ENCODE measurements at regions not wholly inside any gene's neighbourhood (a gene's known extent, or its start where the extent isn't known, plus 50 kb on each side); places are given as distances from the start of the nearest gene placed in this dataset.

DNA sequence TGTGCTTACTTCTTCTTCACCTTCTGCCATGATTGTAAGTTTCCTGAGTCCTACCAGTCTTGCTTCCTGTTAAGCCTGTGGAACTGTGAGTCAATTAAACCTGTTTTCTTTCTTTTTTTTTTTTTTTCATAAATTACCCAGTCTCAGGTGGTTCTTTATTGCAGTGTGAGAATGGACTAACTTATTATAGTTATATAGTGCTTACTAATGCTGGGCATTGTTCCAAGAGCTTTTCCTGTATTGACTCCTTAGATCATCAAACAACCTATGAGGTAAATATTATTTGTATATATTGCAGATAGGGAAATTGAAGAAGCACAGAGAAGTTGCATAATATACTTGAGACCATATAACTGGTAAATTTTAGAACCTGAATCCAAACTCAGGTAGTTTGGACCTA is 98.1 kb downstream of the MBL2 start:
- H2AFZ ChIP-seq (ENCODE audit: control insufficient read depth, low read length), result no peak overlapping the region
- TF ChIP-seq EZH2 (IDR thresholded peaks at IDR 0.05; ENCODE audit: low read length), result no peak
- DNase-seq (ENCODE audit: low read depth, low spot score), result no peak
- H3K9me1 ChIP-seq (ENCODE audit: control insufficient read depth, extremely low read depth, insufficient read depth, low read length), result no peaks in the 10 kb centered on the region
- no peaks in the 10 kb centered on the region for H3K9me3 ChIP-seq (ENCODE audit: control insufficient read depth, low read depth, low read length)
- H3K27me3 ChIP-seq (ENCODE audit: control insufficient read depth, extremely low read depth, insufficient read depth, low read length), result no peaks in the 10 kb centered on the region
- H3K27ac ChIP-seq (ENCODE audit: control insufficient read depth, insufficient read depth, low read length), result no peak overlapping the region
- no peaks in the 10 kb centered on the region for H3K36me3 ChIP-seq (ENCODE audit: control insufficient read depth in 2 of 2, extremely low read depth in 1 of 2, insufficient read depth in 2 of 2, low read length in 2 of 2)
- no peak overlapping the region for H3K4me3 ChIP-seq (ENCODE audit: control insufficient read depth in 2 of 3, extremely low read depth in 1 of 3, insufficient read depth in 2 of 3, low read depth in 1 of 3, low read length in 3 of 3)
- no peak overlapping the region for H3K4me2 ChIP-seq (ENCODE audit: control insufficient read depth, extremely low read depth, insufficient read depth, low read depth, low read length)
- H3K9ac ChIP-seq (ENCODE audit: control insufficient read depth, extremely low read depth, insufficient read depth, low read length), result no peak overlapping the region
- no peak for FAIRE-seq
- no peaks in the 10 kb centered on the region for H3K79me2 ChIP-seq (ENCODE audit: control insufficient read depth, insufficient read depth, low read length)
- no peaks in the 10 kb centered on the region for H3K4me1 ChIP-seq (ENCODE audit: control insufficient read depth, extremely low read depth, insufficient read depth, low read length)
- no peaks in the 10 kb centered on the region for H4K20me1 ChIP-seq (ENCODE audit: control insufficient read depth, extremely low read depth, insufficient read depth, low read length)
- dilution Hi-C loops (cut with MboI; ENCODE audit: extremely low pct_ligation_motif_present, low sequenced_read_pairs), result no loop called here

DNA sequence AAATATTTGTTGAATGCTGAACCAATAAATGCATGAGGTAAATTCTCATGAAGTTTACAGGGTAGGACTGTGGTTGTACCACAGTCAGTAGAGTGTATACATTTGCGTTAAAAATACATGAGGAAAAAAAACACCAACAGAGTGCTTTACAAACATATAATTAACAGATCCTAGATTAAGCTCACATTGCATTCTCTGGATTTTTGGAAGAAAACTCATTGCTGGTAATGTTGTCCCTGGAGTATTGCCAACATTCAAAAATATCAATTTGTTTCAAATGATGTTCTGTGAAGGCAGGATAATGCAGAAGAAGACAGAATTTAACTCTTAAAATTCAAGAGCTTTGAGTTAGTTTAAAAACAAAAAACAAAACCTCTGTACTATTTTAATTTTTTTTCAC is 95.5 kb downstream of the MBL2 start:
- Histone ChIP-seq H3K27me3 (ENCODE audit: control insufficient read depth, extremely low read depth, insufficient read depth, low read length) (no peaks in the 10 kb centered on the region), H3K4me1 (ENCODE audit: control insufficient read depth, extremely low read depth, insufficient read depth, low read length) (no peaks in the 10 kb centered on the region), H3K36me3 (ENCODE audit: control insufficient read depth in 2 of 2, extremely low read depth in 1 of 2, insufficient read depth in 2 of 2, low read length in 2 of 2) (no peaks in the 10 kb centered on the region), H3K27ac (ENCODE audit: control insufficient read depth, insufficient read depth, low read length) (no peak overlapping the region), H3K4me2 (ENCODE audit: control insufficient read depth, extremely low read depth, insufficient read depth, low read depth, low read length) (no peak overlapping the region), H3K9me1 (ENCODE audit: control insufficient read depth, extremely low read depth, insufficient read depth, low read length) (no peaks in the 10 kb centered on the region), H3K9me3 (ENCODE audit: control insufficient read depth, low read depth, low read length) (no peaks in the 10 kb centered on the region), H2AFZ (ENCODE audit: control insufficient read depth, low read length) (no peak overlapping the region), H3K79me2 (ENCODE audit: control insufficient read depth, insufficient read depth, low read length) (no peaks in the 10 kb centered on the region), H3K9ac (ENCODE audit: control insufficient read depth, extremely low read depth, insufficient read depth, low read length) (no peak overlapping the region), H3K4me3 (ENCODE audit: control insufficient read depth in 2 of 3, extremely low read depth in 1 of 3, insufficient read depth in 2 of 3, low read depth in 1 of 3, low read length in 3 of 3) (no peak overlapping the region), H4K20me1 (ENCODE audit: control insufficient read depth, extremely low read depth, insufficient read depth, low read length) (no peaks in the 10 kb centered on the region)
- no peak for DNase-seq (ENCODE audit: low read depth, low spot score)
- dilution Hi-C loops (cut with MboI; ENCODE audit: extremely low pct_ligation_motif_present, low sequenced_read_pairs), result no loop called here
- no peak for FAIRE-seq
- TF ChIP-seq, protein P1, sequence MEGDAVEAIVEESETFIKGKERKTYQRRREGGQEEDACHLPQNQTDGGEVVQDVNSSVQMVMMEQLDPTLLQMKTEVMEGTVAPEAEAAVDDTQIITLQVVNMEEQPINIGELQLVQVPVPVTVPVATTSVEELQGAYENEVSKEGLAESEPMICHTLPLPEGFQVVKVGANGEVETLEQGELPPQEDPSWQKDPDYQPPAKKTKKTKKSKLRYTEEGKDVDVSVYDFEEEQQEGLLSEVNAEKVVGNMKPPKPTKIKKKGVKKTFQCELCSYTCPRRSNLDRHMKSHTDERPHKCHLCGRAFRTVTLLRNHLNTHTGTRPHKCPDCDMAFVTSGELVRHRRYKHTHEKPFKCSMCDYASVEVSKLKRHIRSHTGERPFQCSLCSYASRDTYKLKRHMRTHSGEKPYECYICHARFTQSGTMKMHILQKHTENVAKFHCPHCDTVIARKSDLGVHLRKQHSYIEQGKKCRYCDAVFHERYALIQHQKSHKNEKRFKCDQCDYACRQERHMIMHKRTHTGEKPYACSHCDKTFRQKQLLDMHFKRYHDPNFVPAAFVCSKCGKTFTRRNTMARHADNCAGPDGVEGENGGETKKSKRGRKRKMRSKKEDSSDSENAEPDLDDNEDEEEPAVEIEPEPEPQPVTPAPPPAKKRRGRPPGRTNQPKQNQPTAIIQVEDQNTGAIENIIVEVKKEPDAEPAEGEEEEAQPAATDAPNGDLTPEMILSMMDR (optimal IDR thresholded peaks at IDR 0.05 in 1 of 3, IDR thresholded peaks at IDR 0.05 in 1 of 3, conservative IDR thresholded peaks at IDR 0.05 in 1 of 3; ENCODE audit: extremely low read depth in 1 of 3, insufficient read depth in 2 of 3, low read length in 3 of 3), result no peak
- TF ChIP-seq EZH2 (IDR thresholded peaks at IDR 0.05; ENCODE audit: low read length), result no peak

GRCh38 chr10:52678611-52679010 is 94.0 kb downstream of the MBL2 start:
- H3K9me1 ChIP-seq (ENCODE audit: control insufficient read depth, extremely low read depth, insufficient read depth, low read length), result no peaks in the 10 kb centered on the region
- no peak overlapping the region for H3K4me2 ChIP-seq (ENCODE audit: control insufficient read depth, extremely low read depth, insufficient read depth, low read depth, low read length)
- TF ChIP-seq, protein P1 (optimal IDR thresholded peaks at IDR 0.05 in 1 of 3, IDR thresholded peaks at IDR 0.05 in 1 of 3, conservative IDR thresholded peaks at IDR 0.05 in 1 of 3; ENCODE audit: extremely low read depth in 1 of 3, insufficient read depth in 2 of 3, low read length in 3 of 3), result no peak
- no peak for TF ChIP-seq EZH2 (IDR thresholded peaks at IDR 0.05; ENCODE audit: low read length)
- H3K4me3 ChIP-seq (ENCODE audit: control insufficient read depth in 2 of 3, extremely low read depth in 1 of 3, insufficient read depth in 2 of 3, low read depth in 1 of 3, low read length in 3 of 3), result no peak overlapping the region
- H3K36me3 ChIP-seq (ENCODE audit: control insufficient read depth in 2 of 2, extremely low read depth in 1 of 2, insufficient read depth in 2 of 2, low read length in 2 of 2), result no peaks in the 10 kb centered on the region
- no peaks in the 10 kb centered on the region for H4K20me1 ChIP-seq (ENCODE audit: control insufficient read depth, extremely low read depth, insufficient read depth, low read length)
- FAIRE-seq, result no peak
- H3K9ac ChIP-seq (ENCODE audit: control insufficient read depth, extremely low read depth, insufficient read depth, low read length), result no peak overlapping the region
- no peak overlapping the region for H2AFZ ChIP-seq (ENCODE audit: control insufficient read depth, low read length)
- no peaks in the 10 kb centered on the region for H3K79me2 ChIP-seq (ENCODE audit: control insufficient read depth, insufficient read depth, low read length)
- no peak for DNase-seq (ENCODE audit: low read depth, low spot score)
- H3K27me3 ChIP-seq (ENCODE audit: control insufficient read depth, extremely low read depth, insufficient read depth, low read length), result no peaks in the 10 kb centered on the region
- dilution Hi-C loops (cut with MboI; ENCODE audit: extremely low pct_ligation_motif_present, low sequenced_read_pairs), result no loop called here
- H3K4me1 ChIP-seq (ENCODE audit: control insufficient read depth, extremely low read depth, insufficient read depth, low read length), result no peaks in the 10 kb centered on the region
- H3K27ac ChIP-seq (ENCODE audit: control insufficient read depth, insufficient read depth, low read length), result no peak overlapping the region
- no peaks in the 10 kb centered on the region for H3K9me3 ChIP-seq (ENCODE audit: control insufficient read depth, low read depth, low read length)

Data from keratinocyte (primary cell).